Skeletal muscle cell (primary cell): ENCODE measurements at regions not wholly inside any gene's neighbourhood (a gene's known extent, or its start where the extent isn't known, plus 50 kb on each side); places are given as distances from the start of the nearest gene placed in this dataset.

ENCODE experiments used
- DNase-seq: peaks from one replicate; pipeline ENCODE4 v3.0.0-alpha.2; 2010; ENCODE audit warnings: low read depth
- H3K4me3 ChIP-seq: 2 replicates; pipeline ENCODE4 v1.5.1; 2011; ENCODE audit warnings: low read depth, mild to moderate bottlenecking, control low read depth, low read length, moderate library complexity

GRCh38 chr4:71148545-71148944 lies 155.1 kb downstream of the DCK start:
- H3K4me3 ChIP-seq, result no peak overlapping the region
- no peak for DNase-seq

GRCh38 chr4:71151054-71151453 lies 157.6 kb downstream of the DCK start:
- no peak for DNase-seq

GRCh38 chr4:71156616-71157015 lies 163.2 kb downstream of the DCK start:
- H3K4me3 ChIP-seq, result no peak overlapping the region
- no peak for DNase-seq

More at GRCh38 chr4:71151054-71151453, 157.6 kb downstream of the DCK start:
- no peak overlapping the region for H3K4me3 ChIP-seq

- H3K4me3 ChIP-seq, result no peak overlapping the region
- no peak for DNase-seq
These were observed 168.9 kb downstream of the DCK start for GRCh38 chr4:71162386-71162785.

GRCh38 chr4:71163317-71163716 lies 169.9 kb downstream of the DCK start:
- no peak for DNase-seq
- no peak overlapping the region for H3K4me3 ChIP-seq

- no peak overlapping the region for H3K4me3 ChIP-seq
These were observed 171.7 kb upstream of the SLC4A4 start for GRCh38 chr4:71167083-71167482.

GRCh38 chr4:71171592-71171991 lies 167.2 kb upstream of the SLC4A4 start:
- H3K4me3 ChIP-seq, result no peak overlapping the region
- DNase-seq, result no peak

More at GRCh38 chr4:71167083-71167482, 171.7 kb upstream of the SLC4A4 start:
- DNase-seq, result no peak

GRCh38 chr4:71181332-71181731 lies 157.5 kb upstream of the SLC4A4 start:
- no peak for DNase-seq
- H3K4me3 ChIP-seq, result no peak overlapping the region

GRCh38 chr4:71184195-71184781 lies 154.5 kb upstream of the SLC4A4 start:
- peak; percentile 21 for DNase-seq
- no peak overlapping the region for H3K4me3 ChIP-seq

GRCh38 chr4:71185037-71185436 lies 153.8 kb upstream of the SLC4A4 start:
- no peak overlapping the region for H3K4me3 ChIP-seq
- DNase-seq, result no peak

GRCh38 chr4:71186257-71186565 lies 152.6 kb upstream of the SLC4A4 start:
- DNase-seq, result no peak
- H3K4me3 ChIP-seq, result peak overlapping the region; percentile 75

GRCh38 chr4:71186566-71187403 lies 152.0 kb upstream of the SLC4A4 start:
- DNase-seq, result no peak
- H3K4me3 ChIP-seq, result peak overlapping the region; percentile 75

GRCh38 chr4:71187404-71188155 lies 151.2 kb upstream of the SLC4A4 start:
- H3K4me3 ChIP-seq, result peak overlapping the region; percentile 75
- no peak for DNase-seq

- no peak for DNase-seq
- peak overlapping the region; percentile 75 for H3K4me3 ChIP-seq
These were observed 150.6 kb upstream of the SLC4A4 start for GRCh38 chr4:71188156-71188640.

GRCh38 chr4:71188951-71189350 lies 149.9 kb upstream of the SLC4A4 start:
- no peak for DNase-seq
- no peak overlapping the region for H3K4me3 ChIP-seq

GRCh38 chr4:71189471-71189870 lies 149.3 kb upstream of the SLC4A4 start:
- H3K4me3 ChIP-seq, result no peak overlapping the region
- DNase-seq, result peak; percentile 25

- DNase-seq, result no peak
- H3K4me3 ChIP-seq, result no peak overlapping the region
These were observed 144.4 kb upstream of the SLC4A4 start for GRCh38 chr4:71194454-71194853.

- no peak for DNase-seq
These were observed 142.9 kb upstream of the SLC4A4 start for GRCh38 chr4:71195924-71196323.

GRCh38 chr4:71198958-71199357 lies 139.9 kb upstream of the SLC4A4 start:
- H3K4me3 ChIP-seq, result no peak overlapping the region
- no peak for DNase-seq

More at GRCh38 chr4:71195924-71196323, 142.9 kb upstream of the SLC4A4 start:
- H3K4me3 ChIP-seq, result no peak overlapping the region

GRCh38 chr4:71201057-71201456 lies 137.8 kb upstream of the SLC4A4 start:
- DNase-seq, result no peak
- no peak overlapping the region for H3K4me3 ChIP-seq
